ENCODE measurements at regions not wholly inside any gene's neighbourhood (a gene's known extent, or its start where the extent isn't known, plus 50 kb on each side); places are given as distances from the start of the nearest gene placed in this dataset.

DNA sequence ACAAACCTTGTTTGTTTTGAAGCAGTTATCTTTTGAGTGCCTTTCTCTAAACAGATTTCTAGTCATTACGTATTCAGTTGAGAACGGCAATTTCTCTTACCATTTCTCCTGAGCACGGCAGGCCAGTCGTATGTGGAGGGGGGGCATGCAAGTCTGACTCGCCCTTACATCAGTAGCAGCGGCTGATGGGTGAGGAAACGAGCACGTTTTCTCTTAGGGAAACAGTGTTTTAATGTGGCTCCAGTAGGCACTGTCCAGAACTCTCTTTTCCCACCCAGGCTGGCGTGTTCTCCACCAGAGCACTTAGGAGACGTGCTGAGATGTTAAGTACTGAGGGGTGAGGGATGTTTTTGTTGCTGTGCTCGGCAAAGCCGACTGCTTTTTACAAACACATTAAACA is 240.5 kb downstream of the STIM2 start:
- FAIRE-seq (no peak), ATAC-seq (no peak), DNase-seq (ENCODE audit: low read depth, low spot score) (no peak)
- ChIA-PET CTCF (interaction anchor here (1.6 kb wide), 1 partner anchor 216 kb away, joined by 3 read pairs; no protein-coding TSS in a partner anchor), POLR2A (no interaction called here), SMC1A (ENCODE audit: uncharacterized antibody, unreplicated experiment) (no interaction called here), RAD21 (ENCODE audit: unreplicated experiment) (no interaction called here)
- Histone ChIP-seq H3K27ac (ENCODE audit: control insufficient read depth, insufficient read depth) (no peak overlapping the region), H3K9me3 (replicated peaks; ENCODE audit: control insufficient read depth, insufficient read depth, low read length) (no peaks in the 10 kb centered on the region), H3K4me1 (ENCODE audit: control insufficient read depth, insufficient read depth, low read length) (no peaks in the 10 kb centered on the region), H4K20me1 (ENCODE audit: control insufficient read depth, insufficient read depth) (no peaks in the 10 kb centered on the region), H3K36me3 (ENCODE audit: control insufficient read depth in 2 of 2, insufficient read depth in 2 of 2, low read length in 1 of 2) (no peaks in the 10 kb centered on the region), H3K27me3 (replicated peaks in 1 of 2; ENCODE audit: control insufficient read depth in 2 of 2, insufficient read depth in 2 of 2, low read length in 1 of 2) (peaks cover 0 to 2% of the 10 kb centered on the region in 2 experiments; a peak in 2 of 4 replicates), H3K4me3 (no peak overlapping the region), H3K79me2 (ENCODE audit: control insufficient read depth, insufficient read depth, low read length) (no peaks in the 10 kb centered on the region), H3K9ac (ENCODE audit: control insufficient read depth, insufficient read depth, low read length) (no peak overlapping the region), H2AFZ (ENCODE audit: control insufficient read depth, low read depth, low read length) (no peak overlapping the region), H3K4me2 (ENCODE audit: control insufficient read depth, insufficient read depth) (no peak overlapping the region)
- intact Hi-C loops (cut with micrococcal nuclease; ENCODE audit: unreplicated experiment) = no loop called here
- 33% methylated on average over 12 of the region's 12 CpGs for WGBS (ENCODE audit: insufficient coverage, insufficient replicate concordance, low lambda C conversion rate, missing lambda C conversion rate)
- in situ Hi-C loops (cut with MboI) = no loop called here
- TF ChIP-seq NBN (IDR thresholded peaks at IDR 0.05) (no peak), POU2F2 (IDR thresholded peaks at IDR 0.05; ENCODE audit: borderline replicate concordance, low read depth, low read length) (no peak)
- no TSS peak for BruUV-seq (replicated peaks)

DNA sequence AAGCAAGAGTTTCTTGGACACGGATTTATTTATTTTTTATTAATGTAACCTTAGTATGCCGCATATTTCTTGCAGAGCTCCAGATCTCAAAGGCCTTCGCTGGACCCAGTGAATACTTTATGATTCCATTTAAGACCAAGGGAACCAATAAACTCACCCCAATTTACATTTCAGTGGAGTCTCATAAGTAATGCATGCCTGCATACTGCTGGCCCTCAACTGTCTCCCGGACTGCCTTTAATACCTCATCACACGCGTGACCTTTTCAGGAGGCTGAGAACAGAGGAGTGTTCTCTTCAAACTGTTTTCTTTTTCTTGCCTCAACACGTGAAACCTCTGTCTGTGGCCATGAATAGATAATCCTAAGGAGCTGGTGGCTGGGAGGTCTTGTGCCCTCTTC is 240.9 kb downstream of the STIM2 start:
- RAD21 ChIA-PET (ENCODE audit: unreplicated experiment) = no interaction called here
- Histone ChIP-seq H3K27ac (ENCODE audit: control insufficient read depth, insufficient read depth) (no peak overlapping the region), H3K9me3 (replicated peaks; ENCODE audit: control insufficient read depth, insufficient read depth, low read length) (no peaks in the 10 kb centered on the region), H2AFZ (ENCODE audit: control insufficient read depth, low read depth, low read length) (no peak overlapping the region), H3K36me3 (ENCODE audit: control insufficient read depth in 2 of 2, insufficient read depth in 2 of 2, low read length in 1 of 2) (no peaks in the 10 kb centered on the region), H3K4me1 (ENCODE audit: control insufficient read depth, insufficient read depth, low read length) (no peaks in the 10 kb centered on the region), H3K27me3 (replicated peaks in 1 of 2; ENCODE audit: control insufficient read depth in 2 of 2, insufficient read depth in 2 of 2, low read length in 1 of 2) (peaks cover 0 to 2% of the 10 kb centered on the region in 2 experiments; a peak in 2 of 4 replicates), H4K20me1 (ENCODE audit: control insufficient read depth, insufficient read depth) (no peaks in the 10 kb centered on the region), H3K4me2 (ENCODE audit: control insufficient read depth, insufficient read depth) (no peak overlapping the region), H3K9ac (ENCODE audit: control insufficient read depth, insufficient read depth, low read length) (no peak overlapping the region), H3K4me3 (no peak overlapping the region), H3K79me2 (ENCODE audit: control insufficient read depth, insufficient read depth, low read length) (no peaks in the 10 kb centered on the region)
- intact Hi-C loops (cut with micrococcal nuclease; ENCODE audit: unreplicated experiment) (no loop called here), in situ Hi-C loops (cut with MboI) (no loop called here)
- FAIRE-seq (no peak), ATAC-seq (no peak), DNase-seq (ENCODE audit: low read depth, low spot score) (no peak)
- 48% methylated on average over 7 of the region's 7 CpGs for WGBS (ENCODE audit: insufficient coverage, insufficient replicate concordance, low lambda C conversion rate, missing lambda C conversion rate)
- no TSS peak for BruUV-seq (replicated peaks)
- POLR2A ChIA-PET = no interaction called here
- no peak for TF ChIP-seq SPI1 (IDR thresholded peaks at IDR 0.05; ENCODE audit: borderline replicate concordance, insufficient read depth, low read depth, low read length)
- TF ChIP-seq NFIC (IDR thresholded peaks at IDR 0.05; ENCODE audit: low read depth, low read length) = no peak
- CTCF ChIA-PET = no interaction called here
- SMC1A ChIA-PET (ENCODE audit: uncharacterized antibody, unreplicated experiment) = interaction anchor here (0.9 kb wide), 1 partner anchor 1437 kb away, joined by 3 read pairs; no protein-coding TSS in a partner anchor

All from GM12878 (cell line).